Tibial artery (tissue), 4 donors: ENCODE measurements at regions not wholly inside any gene's neighbourhood (a gene's known extent, or its start where the extent isn't known, plus 50 kb on each side); places are given as distances from the start of the nearest gene placed in this dataset.

Experiments used
- DNase-seq, 2 donors: peaks; one replicate each; pipeline ENCODE4 v3.0.0-alpha.2; 2019
- H3K27ac ChIP-seq, 2 donors: fragments of 200-600 bp; sonication (generic) in 1 of 2; 1 replicate in 1 of 2; 2 replicates in 1 of 2; pipeline ENCODE4 v1.5.1; 2018 to 2019; ENCODE audit warnings: mild to moderate bottlenecking in 1 of 2
- H3K27me3 ChIP-seq, 2 donors: fragments of 200-600 bp; sonication (generic) in 1 of 2; one replicate each; pipeline versions ENCODE4 v1.5.1 to v1.6.0; 2016 to 2019
- H3K36me3 ChIP-seq, 3 donors: fragments of 200-600 bp; sonication (generic) in 2 of 3; one replicate each; pipeline ENCODE4 v1.5.1; 2016 to 2019; ENCODE audit warnings: mild to moderate bottlenecking in 2 of 3
- H3K4me1 ChIP-seq, 4 donors: fragments of 200-600 bp; sonication (generic) in 2 of 4; 1 replicate in 3 of 4; 2 replicates in 1 of 4; pipeline ENCODE4 v1.5.1; 2016 to 2019
- H3K4me3 ChIP-seq, 2 donors: fragments of 200-600 bp; sonication (generic) in 1 of 2; 1 replicate in 1 of 2; 2 replicates in 1 of 2; pipeline ENCODE4 v1.5.1; 2018 to 2019; ENCODE audit warnings: mild to moderate bottlenecking in 2 of 2
- H3K9me3 ChIP-seq, 3 donors: fragments of 200-600 bp; sonication (generic) in 1 of 3; one replicate each; pipeline ENCODE4 v1.5.1; 2016 to 2019
- intact Hi-C: fragments of 100-400 bp; cut with DNase I; formaldehyde crosslinking; loops from one replicate; pipeline ENCODE4 v1.15.0; 2023; ENCODE audit warnings: low total_unique reads
- TF ChIP-seq, protein P1 (sequence below), 2 experiments: fragments of 200-600 bp in 1 of 2; fragments of 450-650 bp in 1 of 2; IDR thresholded peaks; one replicate each; pipeline ENCODE4 v1.5.1; 2017 to 2019; ENCODE audit warnings: antibody characterized with exemption in 2 of 2, mild to moderate bottlenecking in 1 of 2, moderate library complexity in 1 of 2

DNA sequence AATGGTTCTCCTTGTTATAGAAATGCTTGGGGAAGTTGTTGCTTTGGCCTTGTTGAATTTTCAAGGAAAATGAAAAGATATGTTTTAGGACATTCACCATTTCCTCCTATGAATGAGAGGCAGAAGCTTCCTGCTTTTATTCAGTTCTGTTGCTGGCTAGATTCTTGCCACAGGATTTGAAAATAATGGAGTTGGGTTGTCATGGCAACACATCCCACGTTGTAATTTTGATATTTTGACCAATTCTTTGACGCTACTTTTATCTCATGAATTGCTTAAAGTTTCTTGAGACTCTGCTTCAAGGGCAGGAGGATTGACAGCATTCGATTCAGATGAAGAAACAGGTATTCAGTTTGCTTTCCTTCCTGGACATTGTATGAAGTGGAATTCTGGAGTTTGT is 331.5 kb downstream of the PRDM2 start:
- Histone ChIP-seq H3K4me1 (no peaks in the 10 kb centered on the region), H3K27ac (no peak overlapping the region), H3K27me3 (peaks cover 0 to 6% of the 10 kb centered on the region in 2 donors), H3K4me3 (no peak overlapping the region), H3K36me3 (no peaks in the 10 kb centered on the region), H3K9me3 (no peaks in the 10 kb centered on the region)
- intact Hi-C loops = no loop called here
- DNase-seq = no peak
- TF ChIP-seq, protein P1, sequence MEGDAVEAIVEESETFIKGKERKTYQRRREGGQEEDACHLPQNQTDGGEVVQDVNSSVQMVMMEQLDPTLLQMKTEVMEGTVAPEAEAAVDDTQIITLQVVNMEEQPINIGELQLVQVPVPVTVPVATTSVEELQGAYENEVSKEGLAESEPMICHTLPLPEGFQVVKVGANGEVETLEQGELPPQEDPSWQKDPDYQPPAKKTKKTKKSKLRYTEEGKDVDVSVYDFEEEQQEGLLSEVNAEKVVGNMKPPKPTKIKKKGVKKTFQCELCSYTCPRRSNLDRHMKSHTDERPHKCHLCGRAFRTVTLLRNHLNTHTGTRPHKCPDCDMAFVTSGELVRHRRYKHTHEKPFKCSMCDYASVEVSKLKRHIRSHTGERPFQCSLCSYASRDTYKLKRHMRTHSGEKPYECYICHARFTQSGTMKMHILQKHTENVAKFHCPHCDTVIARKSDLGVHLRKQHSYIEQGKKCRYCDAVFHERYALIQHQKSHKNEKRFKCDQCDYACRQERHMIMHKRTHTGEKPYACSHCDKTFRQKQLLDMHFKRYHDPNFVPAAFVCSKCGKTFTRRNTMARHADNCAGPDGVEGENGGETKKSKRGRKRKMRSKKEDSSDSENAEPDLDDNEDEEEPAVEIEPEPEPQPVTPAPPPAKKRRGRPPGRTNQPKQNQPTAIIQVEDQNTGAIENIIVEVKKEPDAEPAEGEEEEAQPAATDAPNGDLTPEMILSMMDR (IDR thresholded peaks at IDR 0.05) = no peak

GRCh38 chr1:14034506-14034905 is 334.5 kb downstream of the PRDM2 start:
- DNase-seq = no peak
- no peaks in the 10 kb centered on the region for H3K36me3 ChIP-seq
- H3K4me1 ChIP-seq = no peaks in the 10 kb centered on the region
- TF ChIP-seq, protein P1 (IDR thresholded peaks at IDR 0.05) = no peak
- no peak overlapping the region for H3K4me3 ChIP-seq
- H3K9me3 ChIP-seq = no peaks in the 10 kb centered on the region
- H3K27me3 ChIP-seq = peaks cover 0 to 6% of the 10 kb centered on the region in 2 donors
- intact Hi-C loops = no loop called here
- no peak overlapping the region for H3K27ac ChIP-seq

DNA sequence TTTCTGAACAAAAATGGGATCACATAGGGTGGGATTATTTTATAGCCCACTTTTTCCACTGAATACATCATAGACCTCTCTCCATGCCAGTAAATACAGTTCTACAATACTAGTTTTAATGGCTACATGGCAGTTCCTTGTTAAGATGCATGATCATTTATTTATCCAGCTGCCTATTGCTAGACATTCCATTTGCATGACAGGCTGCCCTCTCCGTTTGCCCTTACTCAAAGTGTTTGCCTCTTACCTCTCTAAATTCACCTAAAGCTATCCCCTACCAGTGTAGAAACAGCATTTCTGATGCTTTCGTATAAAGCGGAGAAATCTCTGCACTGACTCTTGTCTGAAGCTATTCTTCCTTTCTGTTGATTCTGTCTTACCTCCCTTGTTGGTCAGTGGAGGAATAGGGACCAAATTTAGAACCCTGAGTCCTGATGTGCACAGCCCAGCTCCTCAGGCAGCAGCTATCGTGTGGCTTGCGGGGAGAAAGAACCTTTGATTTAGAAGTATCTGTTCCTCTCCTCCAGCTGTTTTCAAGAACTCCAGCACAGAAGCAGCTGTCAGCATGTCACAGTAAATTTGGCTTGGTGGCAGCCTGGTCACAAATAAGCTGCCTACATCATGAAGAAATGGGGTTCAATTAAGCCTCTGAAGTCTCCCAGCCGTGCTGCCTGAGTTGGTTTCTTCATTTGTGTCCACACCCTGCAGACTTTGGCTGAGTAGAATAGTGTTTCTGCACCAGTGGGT is 337.3 kb downstream of the PRDM2 start:
- H3K36me3 ChIP-seq = no peaks in the 10 kb centered on the region
- no peaks in the 10 kb centered on the region for H3K4me1 ChIP-seq
- intact Hi-C loops = no loop called here
- peaks cover 0 to 6% of the 10 kb centered on the region in 2 donors for H3K27me3 ChIP-seq
- DNase-seq = no peak
- peaks cover 0 to 15% (median 10%) of the 10 kb centered on the region in 3 donors for H3K9me3 ChIP-seq
- H3K4me3 ChIP-seq = no peak overlapping the region
- H3K27ac ChIP-seq = no peak overlapping the region
- TF ChIP-seq, protein P1 (IDR thresholded peaks at IDR 0.05) = no peak

GRCh38 chr1:14039582-14040430 is 339.8 kb downstream of the PRDM2 start:
- no peak for DNase-seq
- H3K9me3 ChIP-seq = peaks cover 0 to 24% (median 12%) of the 10 kb centered on the region in 3 donors
- TF ChIP-seq, protein P1 (IDR thresholded peaks at IDR 0.05) = no peak
- no peaks in the 10 kb centered on the region for H3K36me3 ChIP-seq
- no peak overlapping the region for H3K4me3 ChIP-seq
- no peaks in the 10 kb centered on the region for H3K4me1 ChIP-seq
- intact Hi-C loops = no loop called here
- H3K27ac ChIP-seq = no peak overlapping the region
- peaks cover 0 to under 1% of the 10 kb centered on the region in 2 donors for H3K27me3 ChIP-seq

GRCh38 chr1:14049965-14050364 is 350.0 kb downstream of the PRDM2 start:
- no peaks in the 10 kb centered on the region for H3K4me1 ChIP-seq
- no peaks in the 10 kb centered on the region for H3K9me3 ChIP-seq
- no peak overlapping the region for H3K27ac ChIP-seq
- TF ChIP-seq, protein P1 (IDR thresholded peaks at IDR 0.05) = no peak
- no peaks in the 10 kb centered on the region for H3K27me3 ChIP-seq
- H3K4me3 ChIP-seq = no peak overlapping the region
- intact Hi-C loops = no loop called here
- no peaks in the 10 kb centered on the region for H3K36me3 ChIP-seq
- no peak for DNase-seq
